H1 (cell line): ENCODE measurements at regions not wholly inside any gene's neighbourhood (a gene's known extent, or its start where the extent isn't known, plus 50 kb on each side); places are given as distances from the start of the nearest gene placed in this dataset.

Experiments used
- CTCF ChIA-PET: fragments of 300-600 bp; sonication (Branson Sonifier 250); formaldehyde crosslinking; loops from one replicate; lab custom pipeline; 2021; ENCODE audit not compliant: partially characterized antibody; lab: Charles Lee
- POLR2A ChIA-PET: fragments of 300-600 bp; sonication (Branson Sonifier 250); formaldehyde crosslinking; loops from one replicate; lab custom pipeline; 2021; ENCODE audit warnings: inconsistent platforms; ENCODE audit not compliant: partially characterized antibody; lab: Charles Lee
- DNase-seq, 2 experiments: peaks; one replicate each; pipeline versions ENCODE4 v3.0.0 to v3.0.0-alpha.2; 2010 to 2022; ENCODE audit warnings: low spot score in 2 of 2, low read depth in 1 of 2, mixed read lengths in 1 of 2
- FAIRE-seq: peaks from 2 replicates; lab custom pipeline; 2011; peaks lifted over from hg19 to GRCh38; lab: Jason Lieb, UNC
- H2AFZ ChIP-seq: 2 replicates; pipeline ENCODE4 v1.8.1; 2012; ENCODE audit warnings: low read length, inconsistent platforms
- H2AK5ac ChIP-seq: 2 replicates; pipeline ENCODE4 v1.6.1; 2013; ENCODE audit warnings: low read depth, low read length
- H2BK120ac ChIP-seq: replicated peaks from 2 replicates; pipeline ENCODE3; 2013; ENCODE audit warnings: low read depth, low read length, inconsistent platforms
- H2BK12ac ChIP-seq: 2 replicates; pipeline ENCODE4 v1.6.1; 2013; ENCODE audit warnings: low read depth, low read length
- H2BK15ac ChIP-seq: 2 replicates; pipeline ENCODE4 v1.6.1; 2013; ENCODE audit warnings: low read length
- H2BK20ac ChIP-seq: 2 replicates; pipeline ENCODE4 v1.6.1; 2013; ENCODE audit warnings: low read length
- H2BK5ac ChIP-seq: 2 replicates; pipeline ENCODE4 v1.6.1; 2013; ENCODE audit warnings: low read depth, low read length
- H3K14ac ChIP-seq: 2 replicates; pipeline ENCODE4 v1.6.1; 2013; ENCODE audit warnings: inconsistent platforms; ENCODE audit not compliant: insufficient read length
- H3K18ac ChIP-seq: 2 replicates; pipeline ENCODE4 v1.6.1; 2013; ENCODE audit warnings: low read length; ENCODE audit errors: extremely low read depth
- H3K23ac ChIP-seq: 2 replicates; pipeline ENCODE4 v1.6.1; 2013; ENCODE audit warnings: inconsistent platforms; ENCODE audit not compliant: insufficient read length
- H3K23me2 ChIP-seq: 2 replicates; pipeline ENCODE4 v1.6.1; 2013; ENCODE audit warnings: low read depth, low read length
- H3K27ac ChIP-seq: 2 replicates; pipeline ENCODE4 v1.6.1; 2011; ENCODE audit warnings: low read depth, low read length, inconsistent platforms
- H3K27me3 ChIP-seq, 4 experiments: replicated peaks in 1 of 4; 1 replicate in 1 of 4; 2 replicates in 3 of 4; pipeline versions ENCODE4 v1.6.1 to v1.8.1; 2011 to 2013; ENCODE audit warnings: low read length in 3 of 4, mild to moderate bottlenecking in 3 of 4, inconsistent platforms in 2 of 4, mixed read lengths in 2 of 4, moderate library complexity in 1 of 4; ENCODE audit not compliant: control insufficient read depth in 3 of 4, insufficient read depth in 3 of 4; ENCODE audit errors: extremely low read depth in 1 of 4
- H3K36me3 ChIP-seq, 4 experiments: 2 replicates each; pipeline versions ENCODE4 v1.6.1 to v1.8.1; 2011 to 2013; ENCODE audit warnings: mild to moderate bottlenecking in 4 of 4, low read length in 3 of 4, moderate library complexity in 2 of 4, control low read depth in 1 of 4, inconsistent platforms in 1 of 4; ENCODE audit not compliant: insufficient read depth in 4 of 4, control insufficient read depth in 2 of 4
- H3K4ac ChIP-seq: replicated peaks from 2 replicates; pipeline ENCODE3; 2013; ENCODE audit warnings: low read length, low read depth, mixed read lengths, inconsistent platforms; ENCODE audit not compliant: insufficient read length
- H3K4me1 ChIP-seq, 4 experiments: replicated peaks in 1 of 4; 1 replicate in 1 of 4; 2 replicates in 3 of 4; pipeline versions ENCODE4 v1.6.1 to v1.8.1; 2011 to 2013; ENCODE audit warnings: low read length in 3 of 4, inconsistent platforms in 2 of 4, mixed read lengths in 1 of 4; ENCODE audit not compliant: insufficient read depth in 4 of 4, control insufficient read depth in 3 of 4
- H3K4me2 ChIP-seq, 2 experiments: 2 replicates each; pipeline versions ENCODE4 v1.6.1 to v1.8.1; 2011 to 2013; ENCODE audit warnings: low read depth in 2 of 2, low read length in 2 of 2, control low read depth in 1 of 2, inconsistent platforms in 1 of 2, mild to moderate bottlenecking in 1 of 2; ENCODE audit not compliant: insufficient read depth in 1 of 2
- H3K4me3 ChIP-seq, 4 experiments: fragments of 200-600, 300-600 bp in 1 of 4; sonication (generic), shearing (Covaris generic), sonication (Bioruptor Twin) in 1 of 4; 2 replicates each; pipeline versions ENCODE4 v1.5.1 to v1.8.1; 2011 to 2016; ENCODE audit warnings: low read length in 4 of 4, low read depth in 3 of 4, control low read depth in 2 of 4, inconsistent platforms in 2 of 4, mild to moderate bottlenecking in 2 of 4, mixed read lengths in 1 of 4, moderate library complexity in 1 of 4; ENCODE audit not compliant: insufficient read depth in 2 of 4; ENCODE audit errors: extremely low read depth in 1 of 4
- H3K56ac ChIP-seq: replicated peaks from 2 replicates; pipeline ENCODE3; 2013; ENCODE audit warnings: low read depth, mild to moderate bottlenecking, mixed read lengths, low read length, inconsistent platforms; ENCODE audit not compliant: insufficient read length
- H3K79me1 ChIP-seq: 2 replicates; pipeline ENCODE4 v1.6.1; 2013; ENCODE audit warnings: low read depth, low read length, control low read depth
- H3K79me2 ChIP-seq, 2 experiments: 2 replicates each; pipeline versions ENCODE4 v1.6.1 to v1.8.1; 2012 to 2013; ENCODE audit warnings: low read length in 2 of 2, mild to moderate bottlenecking in 2 of 2, inconsistent platforms in 1 of 2; ENCODE audit not compliant: insufficient read depth in 2 of 2, control insufficient read depth in 1 of 2
- H3K9ac ChIP-seq, 4 experiments: replicated peaks in 1 of 4; 1 replicate in 1 of 4; 2 replicates in 3 of 4; pipeline versions ENCODE4 v1.6.1 to v1.8.1; 2011 to 2013; ENCODE audit warnings: low read depth in 3 of 4, low read length in 3 of 4, control low read depth in 2 of 4, mild to moderate bottlenecking in 2 of 4, moderate library complexity in 2 of 4, inconsistent platforms in 1 of 4; ENCODE audit errors: extremely low read depth in 1 of 4
- H3K9me3 ChIP-seq, 2 experiments: 2 replicates each; pipeline versions ENCODE4 v1.6.1 to v1.8.1; 2012 to 2013; ENCODE audit warnings: mild to moderate bottlenecking in 2 of 2, moderate library complexity in 2 of 2, control low read depth in 1 of 2, inconsistent platforms in 1 of 2, low read depth in 1 of 2, low read length in 1 of 2, mixed read lengths in 1 of 2; ENCODE audit not compliant: insufficient read depth in 2 of 2
- H4K20me1 ChIP-seq, 2 experiments: replicated peaks in 1 of 2; 2 replicates each; pipeline versions ENCODE3 to v1.8.1; 2011 to 2013; ENCODE audit warnings: inconsistent platforms in 2 of 2, low read length in 2 of 2, mild to moderate bottlenecking in 1 of 2; ENCODE audit not compliant: insufficient read depth in 2 of 2, control insufficient read depth in 1 of 2
- H4K5ac ChIP-seq: 2 replicates; pipeline ENCODE4 v1.6.1; 2013; ENCODE audit warnings: low read length, low read depth, mixed read lengths, inconsistent platforms; ENCODE audit not compliant: insufficient read length
- H4K8ac ChIP-seq: 2 replicates; pipeline ENCODE4 v1.8.0; 2013; ENCODE audit warnings: mild to moderate bottlenecking, moderate library complexity, low read length, inconsistent platforms; ENCODE audit not compliant: insufficient read depth; ENCODE audit errors: extremely low read depth
- H4K91ac ChIP-seq: replicated peaks from 2 replicates; pipeline ENCODE3; 2013; ENCODE audit warnings: low read length, mixed read lengths, inconsistent platforms; ENCODE audit not compliant: insufficient read length
- EP300 ChIP-seq, 2 experiments: IDR thresholded peaks; 1 replicate in 1 of 2; 2 replicates in 1 of 2; pipeline ENCODE4 v1.6.1; 2011 to 2012; ENCODE audit warnings: low read depth in 2 of 2, low read length in 2 of 2, mild to moderate bottlenecking in 2 of 2, borderline replicate concordance in 1 of 2, inconsistent platforms in 1 of 2, moderate library complexity in 1 of 2
- JUN ChIP-seq: IDR thresholded peaks from 2 replicates; pipeline ENCODE4 v1.6.1; 2011; ENCODE audit warnings: low read depth, mild to moderate bottlenecking, improper control_type of control experiment, low read length
- NANOG ChIP-seq: IDR thresholded peaks from 2 replicates; pipeline ENCODE4 v1.6.1; 2011; ENCODE audit warnings: low read length, low read depth, mild to moderate bottlenecking, inconsistent platforms; ENCODE audit not compliant: insufficient read depth, poor library complexity, severe bottlenecking
- RBBP5 ChIP-seq: IDR thresholded peaks from 2 replicates; pipeline ENCODE4 v1.7.1; 2012; ENCODE audit warnings: low read depth, mild to moderate bottlenecking, inconsistent platforms, low read length, moderate library complexity, borderline replicate concordance
- RFX5 ChIP-seq: IDR thresholded peaks from 2 replicates; pipeline ENCODE4 v1.6.1; 2011; ENCODE audit warnings: low read depth, low read length, improper control_type of control experiment, borderline replicate concordance
- RXRA ChIP-seq: IDR thresholded peaks from 2 replicates; pipeline ENCODE4 v1.6.1; 2011; ENCODE audit warnings: low read depth, mild to moderate bottlenecking, low read length, moderate library complexity; ENCODE audit not compliant: insufficient read depth
- SIN3A ChIP-seq, 2 experiments: IDR thresholded peaks in 1 of 2; conservative IDR thresholded peaks in 1 of 2; 2 replicates each; pipeline ENCODE4 v1.6.1; 2011 to 2012; ENCODE audit warnings: low read length in 2 of 2, improper control_type of control experiment in 1 of 2, low read depth in 1 of 2, mild to moderate bottlenecking in 1 of 2
- SRF ChIP-seq: IDR thresholded peaks from 2 replicates; pipeline ENCODE4 v1.6.1; 2011; ENCODE audit warnings: mild to moderate bottlenecking, low read depth, low read length, moderate library complexity
- YY1 ChIP-seq: IDR thresholded peaks from 2 replicates; pipeline ENCODE4 v1.6.1; 2011; ENCODE audit warnings: low read depth, mild to moderate bottlenecking, low read length
- ZNF274 ChIP-seq: IDR thresholded peaks from 2 replicates; pipeline ENCODE4 v1.7.0; 2012; ENCODE audit warnings: low read length, borderline replicate concordance; ENCODE audit errors: extremely low read depth
- WGBS, 2 experiments: shearing (Covaris generic) in 1 of 2; methylation state at CpG; one replicate each; pipeline versions ENCODE4 v1.1.6 to v1.1.7; 2013 to 2015; ENCODE audit warnings: low lambda C conversion rate in 2 of 2, mixed read lengths in 2 of 2, inconsistent platforms in 1 of 2, low coverage in 1 of 2, missing lambda C conversion rate in 1 of 2; ENCODE audit not compliant: insufficient replicate concordance in 2 of 2, insufficient coverage in 1 of 2, insufficient read length in 1 of 2; ENCODE audit errors: extremely low coverage in 1 of 2, missing lambda C conversion rate in 1 of 2; 5-methylcytosine and 5-hydroxymethylcytosine counted together
- TF ChIP-seq, protein P1 (sequence below), 3 experiments: IDR thresholded peaks; 1 replicate in 2 of 3; 2 replicates in 1 of 3; pipeline versions ENCODE4 v1.5.1 to v1.6.1; 2011; ENCODE audit warnings: low read length in 3 of 3, mild to moderate bottlenecking in 3 of 3, inconsistent platforms in 2 of 3, low read depth in 1 of 3, moderate library complexity in 1 of 3; ENCODE audit not compliant: insufficient read depth in 1 of 3; ENCODE audit errors: control extremely low read depth in 1 of 3

DNA sequence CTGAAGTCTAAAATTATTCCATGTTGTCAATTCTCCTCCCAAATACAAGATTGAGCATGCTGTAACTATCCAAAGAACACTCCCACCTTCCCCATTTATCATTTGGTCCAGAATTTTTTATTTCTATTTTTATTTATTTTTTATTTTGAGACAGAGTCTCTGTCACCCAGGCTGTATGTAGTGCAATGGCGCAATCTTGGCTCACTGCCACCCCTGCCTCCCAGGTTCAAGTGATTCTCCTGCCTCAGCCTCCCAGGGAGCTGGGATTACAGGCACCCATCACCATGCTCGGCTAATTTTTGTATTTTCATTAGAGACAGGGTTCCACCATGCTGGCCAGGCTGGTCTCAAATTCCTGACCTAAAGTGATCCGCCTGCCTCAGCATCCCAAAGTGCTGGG lies 306.8 kb downstream of the KLF12 start:
- H3K4me3 ChIP-seq, result no peak overlapping the region
- H2BK5ac ChIP-seq, result no peak overlapping the region
- DNase-seq, result no peak
- H4K5ac ChIP-seq, result no peak overlapping the region
- H3K9ac ChIP-seq, result no peak overlapping the region
- H2BK20ac ChIP-seq, result no peak overlapping the region
- no peak for FAIRE-seq
- no peak overlapping the region for H3K18ac ChIP-seq
- H3K27me3 ChIP-seq, result no peaks in the 10 kb centered on the region
- H3K36me3 ChIP-seq, result no peaks in the 10 kb centered on the region
- H3K79me1 ChIP-seq, result no peaks in the 10 kb centered on the region
- H3K14ac ChIP-seq, result no peak overlapping the region
- H3K4ac ChIP-seq, result no peak overlapping the region
- no peak overlapping the region for H2AK5ac ChIP-seq
- H3K4me1 ChIP-seq, result no peaks in the 10 kb centered on the region
- H2BK120ac ChIP-seq, result no peak overlapping the region
- no peaks in the 10 kb centered on the region for H3K23me2 ChIP-seq
- POLR2A ChIA-PET, result no interaction called here
- no peak overlapping the region for H2BK15ac ChIP-seq
- WGBS, 2 experiments, result 95% methylated on average over 3 of the region's 3 CpGs; no CpG with 5 or more reads in 1 of the 2 experiments
- no peak overlapping the region for H3K23ac ChIP-seq
- no peak overlapping the region for H3K4me2 ChIP-seq
- CTCF ChIA-PET, result interaction anchor here (1.1 to 1.3 kb wide), 2 partner anchors 8 to 42 kb away, joined by 3 read pairs; no protein-coding TSS in a partner anchor
- no peak overlapping the region for H4K91ac ChIP-seq
- H3K79me2 ChIP-seq, result no peaks in the 10 kb centered on the region
- H2BK12ac ChIP-seq, result no peak overlapping the region
- no peak overlapping the region for H4K8ac ChIP-seq
- no peaks in the 10 kb centered on the region for H3K9me3 ChIP-seq
- no peak overlapping the region for H3K27ac ChIP-seq
- TF ChIP-seq, protein P1, sequence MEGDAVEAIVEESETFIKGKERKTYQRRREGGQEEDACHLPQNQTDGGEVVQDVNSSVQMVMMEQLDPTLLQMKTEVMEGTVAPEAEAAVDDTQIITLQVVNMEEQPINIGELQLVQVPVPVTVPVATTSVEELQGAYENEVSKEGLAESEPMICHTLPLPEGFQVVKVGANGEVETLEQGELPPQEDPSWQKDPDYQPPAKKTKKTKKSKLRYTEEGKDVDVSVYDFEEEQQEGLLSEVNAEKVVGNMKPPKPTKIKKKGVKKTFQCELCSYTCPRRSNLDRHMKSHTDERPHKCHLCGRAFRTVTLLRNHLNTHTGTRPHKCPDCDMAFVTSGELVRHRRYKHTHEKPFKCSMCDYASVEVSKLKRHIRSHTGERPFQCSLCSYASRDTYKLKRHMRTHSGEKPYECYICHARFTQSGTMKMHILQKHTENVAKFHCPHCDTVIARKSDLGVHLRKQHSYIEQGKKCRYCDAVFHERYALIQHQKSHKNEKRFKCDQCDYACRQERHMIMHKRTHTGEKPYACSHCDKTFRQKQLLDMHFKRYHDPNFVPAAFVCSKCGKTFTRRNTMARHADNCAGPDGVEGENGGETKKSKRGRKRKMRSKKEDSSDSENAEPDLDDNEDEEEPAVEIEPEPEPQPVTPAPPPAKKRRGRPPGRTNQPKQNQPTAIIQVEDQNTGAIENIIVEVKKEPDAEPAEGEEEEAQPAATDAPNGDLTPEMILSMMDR (IDR thresholded peaks at IDR 0.05; ENCODE audit: control extremely low read depth in 1 of 3, insufficient read depth in 1 of 3, low read depth in 1 of 3, low read length in 3 of 3), result no peak
- TF ChIP-seq JUN (no peak), SRF (no peak), NANOG (no peak), RFX5 (no peak), ZNF274 (no peak), YY1 (no peak), SIN3A (conservative IDR thresholded peaks at IDR 0.05 in 1 of 2, IDR thresholded peaks at IDR 0.05 in 1 of 2; ENCODE audit: low read depth in 1 of 2, low read length in 2 of 2) (no peak), RBBP5 (no peak), EP300 (IDR thresholded peaks at IDR 0.05; ENCODE audit: borderline replicate concordance in 1 of 2, low read depth in 2 of 2, low read length in 2 of 2) (no peak), RXRA (no peak)
- no peaks in the 10 kb centered on the region for H4K20me1 ChIP-seq
- H3K56ac ChIP-seq, result no peak overlapping the region
- H2AFZ ChIP-seq, result no peak overlapping the region
